ENCODE measurements at regions not wholly inside any gene's neighbourhood (a gene's known extent, or its start where the extent isn't known, plus 50 kb on each side); places are given as distances from the start of the nearest gene placed in this dataset.
"Not testable (repeated sequence)": the region's sequence is repeated elsewhere in the genome, so short reads cannot be mapped to it uniquely, and the experiment has no call there.

- Histone ChIP-seq H3K4me1 (ENCODE audit: insufficient read depth, low read length) (no peaks in the 10 kb centered on the region), H3K27ac (ENCODE audit: low read depth, low read length) (no peak overlapping the region), H3K4me3 (ENCODE audit: low read length in 2 of 2) (no peak overlapping the region), H3K36me3 (ENCODE audit: insufficient read depth, low read length) (no peaks in the 10 kb centered on the region), H3K27me3 (ENCODE audit: insufficient read depth, low read length) (no peaks in the 10 kb centered on the region), H3K9me3 (ENCODE audit: control insufficient read depth in 1 of 2, low read length in 2 of 2) (no peaks in the 10 kb centered on the region)
- peaks cover 0 to 2% of the 10 kb centered on the region in 2 donors for H3K27me3 Mint-ChIP-seq
- no peak overlapping the region for H3K27ac Mint-ChIP-seq
- no peaks in the 10 kb centered on the region for H3K4me1 Mint-ChIP-seq
- ChIA-PET POLR2A (ENCODE audit: partially characterized antibody) (no interaction called here), CTCF (ENCODE audit: partially characterized antibody) (no interaction called here)
- H3K9me3 Mint-ChIP-seq = peaks cover 2 to 46% (median 37%) of the 10 kb centered on the region in 8 donors
- peaks cover 0 to 3% of the 10 kb centered on the region in 2 donors for H3K36me3 Mint-ChIP-seq
- no peak for DNase-seq
- no peak overlapping the region for H3K4me3 Mint-ChIP-seq
- intact Hi-C loops (cut with micrococcal nuclease) = no loop called here
These were observed 290.9 kb upstream of the STXBP6 start for GRCh38 chr14:25340882-25341281.

GRCh38 chr14:25322784-25323183 lies 272.8 kb upstream of the STXBP6 start:
- peaks cover 2 to 17% (median 5%) of the 10 kb centered on the region in 8 donors for H3K9me3 Mint-ChIP-seq
- H3K27ac ChIP-seq (ENCODE audit: low read depth, low read length) = no peak overlapping the region
- no peaks in the 10 kb centered on the region for H3K36me3 Mint-ChIP-seq
- intact Hi-C loops (cut with micrococcal nuclease) = no loop called here
- no peak overlapping the region for H3K4me3 ChIP-seq (ENCODE audit: low read length in 2 of 2)
- H3K27me3 ChIP-seq (ENCODE audit: insufficient read depth, low read length) = no peaks in the 10 kb centered on the region
- no peaks in the 10 kb centered on the region for H3K4me1 Mint-ChIP-seq
- ChIA-PET POLR2A (ENCODE audit: partially characterized antibody) (no interaction called here), CTCF (ENCODE audit: partially characterized antibody) (no interaction called here)
- H3K27me3 Mint-ChIP-seq = peaks cover 0 to 1% of the 10 kb centered on the region in 2 donors
- no peaks in the 10 kb centered on the region for H3K4me1 ChIP-seq (ENCODE audit: insufficient read depth, low read length)
- no peak overlapping the region for H3K27ac Mint-ChIP-seq
- H3K4me3 Mint-ChIP-seq = no peak overlapping the region
- DNase-seq = no peak
- no peaks in the 10 kb centered on the region for H3K9me3 ChIP-seq (ENCODE audit: control insufficient read depth in 1 of 2, low read length in 2 of 2)
- no peaks in the 10 kb centered on the region for H3K36me3 ChIP-seq (ENCODE audit: insufficient read depth, low read length)

DNA sequence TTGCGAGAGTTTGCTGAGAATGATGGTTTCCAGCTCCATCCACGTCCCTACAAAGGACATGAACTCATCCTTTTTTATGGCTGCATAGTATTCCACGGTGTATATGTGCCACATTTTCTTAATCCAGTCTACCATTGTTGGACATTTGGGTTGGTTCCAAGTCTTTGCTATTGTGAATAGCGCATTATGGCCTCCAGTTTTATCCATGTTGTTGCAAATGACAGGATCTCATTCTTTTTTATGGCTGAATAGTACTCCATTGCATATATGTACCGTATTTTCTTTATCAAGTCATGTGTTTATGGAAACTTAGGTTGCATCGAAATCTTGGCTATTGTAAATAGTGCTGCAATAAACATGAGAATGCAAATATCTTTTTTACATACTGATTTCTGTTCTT lies 266.1 kb upstream of the STXBP6 start:
- H3K27me3 ChIP-seq (ENCODE audit: insufficient read depth, low read length); H3K4me3 ChIP-seq (ENCODE audit: low read length in 2 of 2); H3K27ac ChIP-seq (ENCODE audit: low read depth, low read length); POLR2A ChIA-PET (ENCODE audit: partially characterized antibody); CTCF ChIA-PET (ENCODE audit: partially characterized antibody); DNase-seq; H3K36me3 ChIP-seq (ENCODE audit: insufficient read depth, low read length); H3K27me3 Mint-ChIP-seq; H3K4me1 ChIP-seq (ENCODE audit: insufficient read depth, low read length); H3K4me1 Mint-ChIP-seq; H3K27ac Mint-ChIP-seq; H3K9me3 ChIP-seq (ENCODE audit: control insufficient read depth in 1 of 2, low read length in 2 of 2); H3K4me3 Mint-ChIP-seq; intact Hi-C loops (cut with micrococcal nuclease); H3K36me3 Mint-ChIP-seq: not testable (repeated sequence)
- peaks cover 2 to 21% (median 11%) of the 10 kb centered on the region in 8 donors for H3K9me3 Mint-ChIP-seq

GRCh38 chr14:25308244-25308643 lies 258.3 kb upstream of the STXBP6 start:
- Histone ChIP-seq H3K27ac (ENCODE audit: low read depth, low read length) (no peak overlapping the region), H3K36me3 (ENCODE audit: insufficient read depth, low read length) (no peaks in the 10 kb centered on the region), H3K4me3 (ENCODE audit: low read length in 2 of 2) (no peak overlapping the region), H3K9me3 (ENCODE audit: control insufficient read depth in 1 of 2, low read length in 2 of 2) (no peaks in the 10 kb centered on the region), H3K4me1 (ENCODE audit: insufficient read depth, low read length) (no peaks in the 10 kb centered on the region), H3K27me3 (ENCODE audit: insufficient read depth, low read length) (no peaks in the 10 kb centered on the region)
- ChIA-PET POLR2A (ENCODE audit: partially characterized antibody) (no interaction called here), CTCF (ENCODE audit: partially characterized antibody) (no interaction called here)
- intact Hi-C loops (cut with micrococcal nuclease) = no loop called here
- DNase-seq = no peak
- peaks cover 0 to 1% of the 10 kb centered on the region in 2 donors for H3K27me3 Mint-ChIP-seq
- no peak overlapping the region for H3K27ac Mint-ChIP-seq
- no peak overlapping the region for H3K4me3 Mint-ChIP-seq
- no peaks in the 10 kb centered on the region for H3K4me1 Mint-ChIP-seq
- H3K36me3 Mint-ChIP-seq = no peaks in the 10 kb centered on the region
- peaks cover 0 to 18% (median 4%) of the 10 kb centered on the region in 8 donors for H3K9me3 Mint-ChIP-seq

GRCh38 chr14:25303934-25304333 lies 254.0 kb upstream of the STXBP6 start:
- peaks cover 0 to 5% of the 10 kb centered on the region in 2 donors for H3K27me3 Mint-ChIP-seq
- no peaks in the 10 kb centered on the region for H3K4me1 Mint-ChIP-seq
- H3K4me3 ChIP-seq (ENCODE audit: low read length in 2 of 2) = no peak overlapping the region
- no peak for DNase-seq
- no peaks in the 10 kb centered on the region for H3K27me3 ChIP-seq (ENCODE audit: insufficient read depth, low read length)
- intact Hi-C loops (cut with micrococcal nuclease) = no loop called here
- POLR2A ChIA-PET (ENCODE audit: partially characterized antibody) = no interaction called here
- no peak overlapping the region for H3K27ac Mint-ChIP-seq
- CTCF ChIA-PET (ENCODE audit: partially characterized antibody) = no interaction called here
- H3K4me3 Mint-ChIP-seq = no peak overlapping the region
- no peaks in the 10 kb centered on the region for H3K9me3 ChIP-seq (ENCODE audit: control insufficient read depth in 1 of 2, low read length in 2 of 2)
- peaks cover 0 to 4% (median 1%) of the 10 kb centered on the region in 8 donors for H3K9me3 Mint-ChIP-seq
- no peaks in the 10 kb centered on the region for H3K36me3 ChIP-seq (ENCODE audit: insufficient read depth, low read length)
- H3K4me1 ChIP-seq (ENCODE audit: insufficient read depth, low read length) = no peaks in the 10 kb centered on the region
- H3K36me3 Mint-ChIP-seq = no peaks in the 10 kb centered on the region
- H3K27ac ChIP-seq (ENCODE audit: low read depth, low read length) = no peak overlapping the region

GRCh38 chr14:25298238-25298637 lies 248.3 kb upstream of the STXBP6 start:
- ChIA-PET POLR2A (ENCODE audit: partially characterized antibody) (no interaction called here), CTCF (ENCODE audit: partially characterized antibody) (no interaction called here)
- Histone ChIP-seq H3K4me3 (ENCODE audit: low read length in 2 of 2) (no peak overlapping the region), H3K4me1 (ENCODE audit: insufficient read depth, low read length) (no peaks in the 10 kb centered on the region), H3K9me3 (ENCODE audit: control insufficient read depth in 1 of 2, low read length in 2 of 2) (no peaks in the 10 kb centered on the region), H3K27ac (ENCODE audit: low read depth, low read length) (no peak overlapping the region), H3K36me3 (ENCODE audit: insufficient read depth, low read length) (no peaks in the 10 kb centered on the region), H3K27me3 (ENCODE audit: insufficient read depth, low read length) (no peaks in the 10 kb centered on the region)
- Mint-ChIP-seq H3K36me3 (no peaks in the 10 kb centered on the region), H3K9me3 (peaks cover 0 to 4% (median under 1%) of the 10 kb centered on the region in 8 donors), H3K4me1 (no peaks in the 10 kb centered on the region), H3K27me3 (peaks cover 0 to 3% of the 10 kb centered on the region in 2 donors), H3K4me3 (no peak overlapping the region), H3K27ac (no peak overlapping the region)
- intact Hi-C loops (cut with micrococcal nuclease) = no loop called here
- DNase-seq = no peak

GRCh38 chr14:25290154-25290553 lies 240.2 kb upstream of the STXBP6 start:
- not testable (repeated sequence) for H3K27ac Mint-ChIP-seq

GRCh38 chr14:25274529-25274928 lies 224.6 kb upstream of the STXBP6 start:
- intact Hi-C loops (cut with micrococcal nuclease) = no loop called here
- no peaks in the 10 kb centered on the region for H3K36me3 Mint-ChIP-seq
- Histone ChIP-seq H3K27ac (ENCODE audit: low read depth, low read length) (no peak overlapping the region), H3K36me3 (ENCODE audit: insufficient read depth, low read length) (no peaks in the 10 kb centered on the region), H3K9me3 (ENCODE audit: control insufficient read depth in 1 of 2, low read length in 2 of 2) (no peaks in the 10 kb centered on the region), H3K4me3 (ENCODE audit: low read length in 2 of 2) (no peak overlapping the region), H3K4me1 (ENCODE audit: insufficient read depth, low read length) (no peaks in the 10 kb centered on the region), H3K27me3 (ENCODE audit: insufficient read depth, low read length) (no peaks in the 10 kb centered on the region)
- POLR2A ChIA-PET (ENCODE audit: partially characterized antibody) = no interaction called here
- peaks cover 0 to 8% (median 3%) of the 10 kb centered on the region in 8 donors for H3K9me3 Mint-ChIP-seq
- CTCF ChIA-PET (ENCODE audit: partially characterized antibody) = no interaction called here
- DNase-seq = no peak
- peaks cover 0 to 2% of the 10 kb centered on the region in 2 donors for H3K27me3 Mint-ChIP-seq
- no peak overlapping the region for H3K4me3 Mint-ChIP-seq
- no peak overlapping the region for H3K27ac Mint-ChIP-seq
- no peaks in the 10 kb centered on the region for H3K4me1 Mint-ChIP-seq

More at GRCh38 chr14:25290154-25290553, 240.2 kb upstream of the STXBP6 start:
- H3K4me3 ChIP-seq (ENCODE audit: low read length in 2 of 2); H3K27ac ChIP-seq (ENCODE audit: low read depth, low read length); DNase-seq; POLR2A ChIA-PET (ENCODE audit: partially characterized antibody); H3K9me3 ChIP-seq (ENCODE audit: control insufficient read depth in 1 of 2, low read length in 2 of 2); H3K4me3 Mint-ChIP-seq; H3K4me1 Mint-ChIP-seq; intact Hi-C loops (cut with micrococcal nuclease); H3K36me3 ChIP-seq (ENCODE audit: insufficient read depth, low read length); H3K27me3 Mint-ChIP-seq; CTCF ChIA-PET (ENCODE audit: partially characterized antibody); H3K36me3 Mint-ChIP-seq; H3K4me1 ChIP-seq (ENCODE audit: insufficient read depth, low read length); H3K9me3 Mint-ChIP-seq; H3K27me3 ChIP-seq (ENCODE audit: insufficient read depth, low read length): not testable (repeated sequence)

All from CD4-positive, alpha-beta memory T cell (primary cell).